OCI-LY1 (cell line): ENCODE measurements at regions not wholly inside any gene's neighbourhood (a gene's known extent, or its start where the extent isn't known, plus 50 kb on each side); places are given as distances from the start of the nearest gene placed in this dataset.

Source experiments
- CTCF ChIP-seq: fragments of 200-600 bp; sonication (generic), shearing (Covaris generic); IDR thresholded peaks from 2 replicates; pipeline ENCODE4 v1.5.1; 2017; ENCODE audit warnings: mild to moderate bottlenecking, antibody characterized with exemption, low read length, moderate library complexity, mixed read lengths
- EZH2 ChIP-seq: fragments of 200-600 bp; sonication (generic), shearing (Covaris generic); IDR thresholded peaks from 2 replicates; pipeline ENCODE4 v1.8.0; 2017; ENCODE audit warnings: borderline replicate concordance, mixed run types, mild to moderate bottlenecking, antibody characterized with exemption, low read length, moderate library complexity, mixed read lengths

- TF ChIP-seq CTCF (no peak), EZH2 (no peak)
Measured at GRCh38 chr12:30537228-30537627, 158.4 kb downstream of the IPO8 start.
